Nucleus accumbens (tissue), 56 donors: ENCODE measurements at regions not wholly inside any gene's neighbourhood (a gene's known extent, or its start where the extent isn't known, plus 50 kb on each side); places are given as distances from the start of the nearest gene placed in this dataset.
"Not testable (repeated sequence)": the region's sequence is repeated elsewhere in the genome, so short reads cannot be mapped to it uniquely, and the experiment has no call there.

Experiments used
- DNase-seq, 56 donors: peaks; one replicate each; lab custom pipeline; 2025; lab: John Stamatoyannopoulos, UW

GRCh38 chr14:40762177-40762576 is 844.5 kb upstream of the LRFN5 start:
- no peak for DNase-seq

GRCh38 chr14:40760704-40761103 is 846.0 kb upstream of the LRFN5 start:
- no peak for DNase-seq

GRCh38 chr14:40758076-40758475 is 848.6 kb upstream of the LRFN5 start:
- DNase-seq, result no peak

- DNase-seq, result no peak
These were observed 849.2 kb upstream of the LRFN5 start for GRCh38 chr14:40757376-40757950.

- no peak for DNase-seq
These were observed 873.5 kb upstream of the LRFN5 start for GRCh38 chr14:40733206-40733605.

GRCh38 chr14:40727107-40727506 is 879.6 kb upstream of the LRFN5 start:
- no peak for DNase-seq

GRCh38 chr14:40713387-40713786 is 893.3 kb upstream of the LRFN5 start:
- DNase-seq, result no peak

GRCh38 chr14:40697231-40697630 is 909.4 kb upstream of the LRFN5 start:
- no peak for DNase-seq

- DNase-seq, result no peak
These were observed 912.7 kb upstream of the LRFN5 start for GRCh38 chr14:40694023-40694422.

- DNase-seq, result no peak
These were observed 915.6 kb upstream of the LRFN5 start for GRCh38 chr14:40691066-40691465.

- DNase-seq, result no peak
These were observed 920.9 kb upstream of the LRFN5 start for GRCh38 chr14:40685764-40686163.

GRCh38 chr14:40684328-40684727 is 922.3 kb upstream of the LRFN5 start:
- DNase-seq, result no peak

- DNase-seq, result no peak
These were observed 924.4 kb upstream of the LRFN5 start for GRCh38 chr14:40682131-40682913.

GRCh38 chr14:40679256-40679655 is 927.4 kb upstream of the LRFN5 start:
- no peak for DNase-seq

GRCh38 chr14:40677206-40677605 is 929.5 kb upstream of the LRFN5 start:
- DNase-seq, result not testable (repeated sequence)

GRCh38 chr14:40674502-40674901 is 932.2 kb upstream of the LRFN5 start:
- DNase-seq, result no peak

- DNase-seq, result no peak
These were observed 950.4 kb upstream of the LRFN5 start for GRCh38 chr14:40656311-40656710.

- no peak for DNase-seq
These were observed 954.5 kb upstream of the LRFN5 start for GRCh38 chr14:40652089-40652691.

- no peak for DNase-seq
These were observed 976.2 kb upstream of the LRFN5 start for GRCh38 chr14:40630471-40630870.

GRCh38 chr14:40629551-40630137 is 977.0 kb upstream of the LRFN5 start:
- DNase-seq, result not testable (repeated sequence)

- DNase-seq, result no peak
These were observed 977.5 kb upstream of the LRFN5 start for GRCh38 chr14:40629144-40629543.

- DNase-seq, result no peak
These were observed 983.0 kb upstream of the LRFN5 start for GRCh38 chr14:40623643-40624042.
